ENCODE measurements at regions not wholly inside any gene's neighbourhood (a gene's known extent, or its start where the extent isn't known, plus 50 kb on each side); places are given as distances from the start of the nearest gene placed in this dataset.

DNA sequence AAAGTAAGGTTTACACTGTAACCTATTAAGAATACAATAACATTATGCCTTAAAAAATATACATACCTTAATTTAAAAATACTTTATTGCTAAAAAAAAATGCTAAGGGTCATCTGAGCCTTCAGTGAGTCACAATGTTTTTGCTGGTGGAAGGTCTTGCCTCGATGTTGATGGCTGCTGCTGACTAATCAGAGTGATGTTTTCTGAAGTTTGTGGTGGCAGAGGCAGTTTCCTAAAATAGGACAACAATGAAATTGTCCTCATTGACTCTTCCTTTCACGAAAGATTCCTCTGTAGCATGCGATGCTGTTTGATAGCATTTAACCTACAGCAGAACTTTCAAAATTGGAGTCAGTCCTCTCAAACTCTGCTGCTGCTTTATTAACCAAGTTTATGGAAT lies 97.6 kb downstream of the FAT3 start:
- no peak for DNase-seq

- no peak for DNase-seq
These were observed 100.3 kb downstream of the FAT3 start for GRCh38 chr11:92324890-92325289.

DNA sequence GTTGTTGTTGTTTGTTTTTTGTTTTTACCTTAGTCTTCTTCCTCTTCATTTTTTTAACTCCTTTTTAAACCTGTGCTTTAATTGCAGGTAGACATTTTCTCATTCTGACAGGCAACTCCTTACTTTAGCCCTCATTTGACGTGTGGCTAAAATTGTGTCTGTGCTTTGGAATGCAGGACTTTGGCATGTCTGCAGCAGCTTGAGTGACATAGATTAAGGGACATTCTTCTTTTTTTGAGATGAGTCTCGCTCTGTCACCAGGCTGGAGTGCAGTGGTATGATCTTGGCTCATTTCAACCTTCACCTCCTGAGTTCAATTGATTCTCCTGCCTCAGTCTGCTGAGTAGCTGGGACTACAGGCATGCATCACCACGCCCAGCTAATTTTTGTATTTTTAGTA lies 100.8 kb downstream of the FAT3 start:
- DNase-seq = no peak

DNA sequence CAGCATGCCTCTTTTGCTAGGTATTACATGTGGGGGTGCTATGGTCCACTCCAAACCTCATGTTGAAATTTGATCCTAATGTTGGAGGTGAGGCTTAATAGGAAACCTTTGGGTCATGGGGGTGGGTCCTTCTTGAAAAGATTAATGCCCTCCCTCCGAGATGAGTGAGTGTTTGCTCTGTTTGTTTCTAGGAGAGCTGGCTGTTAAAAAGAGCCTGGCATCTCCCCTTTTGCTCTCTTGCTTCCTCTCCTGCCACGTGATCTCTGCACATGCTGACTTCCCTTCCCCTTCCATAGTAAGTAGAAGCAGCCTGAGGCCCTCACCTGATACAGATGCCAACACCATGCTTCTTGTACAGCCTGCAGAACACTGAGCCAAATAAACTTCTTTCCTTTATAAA lies 104.5 kb downstream of the FAT3 start:
- no peak for DNase-seq

- DNase-seq = no peak
These were observed 105.0 kb downstream of the FAT3 start for GRCh38 chr11:92329646-92330045.

GRCh38 chr11:92330114-92330513 lies 105.5 kb downstream of the FAT3 start:
- DNase-seq = no peak

- no peak for DNase-seq
These were observed 108.4 kb downstream of the FAT3 start for GRCh38 chr11:92332986-92333385.

- DNase-seq = no peak
These were observed 116.2 kb downstream of the FAT3 start for GRCh38 chr11:92340839-92341238.

- DNase-seq = no peak
These were observed 117.6 kb downstream of the FAT3 start for GRCh38 chr11:92342034-92342720.

GRCh38 chr11:92342886-92343285 lies 118.3 kb downstream of the FAT3 start:
- no peak for DNase-seq

DNA sequence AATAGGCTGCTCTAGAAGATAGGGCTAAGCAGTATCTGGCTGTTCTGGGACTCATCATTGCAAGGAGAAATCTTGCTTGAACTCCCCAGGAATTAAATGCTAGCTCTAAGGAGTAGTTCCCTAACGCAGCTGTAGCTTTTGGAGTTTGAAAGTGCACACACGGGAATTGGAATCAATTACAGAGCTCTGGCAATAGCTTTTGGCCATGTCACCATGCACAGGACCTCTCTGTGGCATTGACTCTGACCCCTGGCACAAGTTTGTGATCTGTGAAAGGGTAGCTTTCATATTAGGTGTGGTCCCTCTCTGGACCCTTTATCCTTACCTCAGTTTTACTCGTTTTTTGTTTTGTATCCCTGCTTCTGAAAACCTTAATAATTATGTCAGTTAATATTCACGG lies 121.6 kb downstream of the FAT3 start:
- DNase-seq = no peak

DNA sequence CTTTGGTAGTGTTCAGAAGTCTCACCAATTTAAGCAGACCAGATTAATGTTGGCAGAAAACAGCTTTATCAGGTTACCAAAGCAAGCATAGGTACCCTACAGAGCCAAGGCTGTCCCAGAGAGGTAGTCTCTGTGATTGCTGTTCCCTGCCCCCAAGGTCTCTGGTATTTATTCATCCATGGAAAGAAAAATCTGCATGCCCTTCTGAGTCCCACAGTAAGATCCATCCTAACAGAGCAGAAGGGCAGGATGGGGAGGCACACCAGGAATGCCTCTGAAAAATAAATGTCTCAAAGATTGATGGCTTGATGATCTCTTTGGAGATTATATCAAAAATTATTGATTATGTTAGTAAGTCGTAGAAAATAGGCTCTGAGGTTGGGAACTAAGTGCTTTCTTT lies 122.8 kb downstream of the FAT3 start:
- no peak for DNase-seq

- DNase-seq = no peak
These were observed 125.0 kb downstream of the FAT3 start for GRCh38 chr11:92349486-92350156.

DNA sequence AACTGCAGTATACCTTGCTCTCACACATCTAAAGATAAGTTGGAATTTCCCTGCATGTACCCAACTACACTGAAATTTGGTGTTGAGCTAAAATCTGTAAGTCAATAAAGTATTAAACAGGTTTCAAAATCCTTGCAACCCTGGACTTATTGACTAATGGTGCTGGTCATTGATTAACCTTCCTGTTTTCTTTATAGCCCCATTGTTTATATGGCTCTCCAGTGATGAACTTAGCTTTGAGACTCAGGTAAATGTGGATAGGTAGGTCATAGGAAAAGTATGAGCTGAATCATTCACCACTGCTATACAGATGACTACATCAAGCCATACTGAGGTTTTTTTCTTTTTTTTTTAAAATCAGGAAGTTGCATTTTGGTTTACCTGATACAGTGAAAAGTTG lies 132.7 kb downstream of the FAT3 start:
- DNase-seq = no peak

- DNase-seq = no peak
These were observed 133.2 kb downstream of the FAT3 start for GRCh38 chr11:92357841-92358240.

- no peak for DNase-seq
These were observed 136.9 kb downstream of the FAT3 start for GRCh38 chr11:92361551-92361950.

- DNase-seq = no peak
These were observed 138.4 kb downstream of the FAT3 start for GRCh38 chr11:92362989-92363388.

GRCh38 chr11:92364177-92364576 lies 139.6 kb downstream of the FAT3 start:
- DNase-seq = no peak

DNA sequence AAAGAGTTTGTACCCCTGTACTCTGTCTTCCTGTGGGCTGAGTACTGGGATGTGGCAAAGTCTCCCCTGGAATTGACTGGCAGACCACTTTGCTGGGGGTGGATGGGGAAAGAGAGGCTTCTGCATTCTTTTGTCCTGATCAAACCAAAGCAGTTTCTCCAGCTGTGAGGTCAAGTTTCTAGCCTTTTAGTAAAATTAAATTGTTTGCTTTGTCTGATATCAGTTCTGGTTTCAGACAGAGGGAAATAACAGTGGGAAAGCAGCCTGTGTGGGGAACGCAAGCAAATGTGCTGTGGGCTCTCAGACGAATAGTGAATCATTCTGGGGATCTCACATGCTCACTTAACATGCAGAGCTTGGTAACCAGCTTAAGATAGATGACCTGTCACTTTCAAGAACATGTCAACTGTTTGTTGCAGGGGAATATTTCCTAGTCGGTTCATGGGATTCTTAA lies 151.6 kb downstream of the FAT3 start:
- DNase-seq = no peak

GRCh38 chr11:92376680-92377079 lies 152.1 kb downstream of the FAT3 start:
- no peak for DNase-seq

- no peak for DNase-seq
These were observed 156.3 kb downstream of the FAT3 start for GRCh38 chr11:92380882-92381281.

- no peak for DNase-seq
These were observed 157.7 kb downstream of the FAT3 start for GRCh38 chr11:92382311-92382710.

DNA sequence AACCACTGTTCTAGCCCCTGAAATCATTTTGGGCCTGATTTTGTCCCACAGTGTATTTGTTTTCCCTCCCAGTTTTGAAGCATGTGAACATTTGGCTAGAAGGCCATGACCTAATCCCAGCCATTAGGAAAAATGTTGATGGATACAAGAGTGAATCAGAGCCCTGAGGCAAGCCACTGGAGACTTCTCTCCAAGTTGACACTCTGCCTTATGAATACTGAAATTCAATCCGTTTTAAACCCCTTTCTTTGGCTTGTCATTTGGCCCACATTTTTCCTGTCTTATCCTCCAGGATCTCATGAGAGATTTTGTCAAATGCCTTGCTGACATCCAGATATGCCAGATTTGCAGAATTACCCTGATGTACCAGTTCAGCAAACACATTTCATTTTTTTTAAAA lies 158.8 kb downstream of the FAT3 start:
- DNase-seq = no peak

- DNase-seq = no peak
These were observed 159.7 kb downstream of the FAT3 start for GRCh38 chr11:92384358-92384757.

Data from occipital lobe (tissue), 1 donor.